Testis (tissue), 2 donors: ENCODE measurements at regions not wholly inside any gene's neighbourhood (a gene's known extent, or its start where the extent isn't known, plus 50 kb on each side); places are given as distances from the start of the nearest gene placed in this dataset.

Source experiments
- POLR2A ChIP-seq: fragments of 450-650 bp; IDR thresholded peaks from one replicate; pipeline ENCODE4 v1.6.1; 2017; ENCODE audit warnings: antibody characterized with exemption, mild to moderate bottlenecking, moderate library complexity
- TF ChIP-seq, protein P1 (sequence below), 3 experiments: fragments of 450-650 bp in 2 of 3; fragments of 200-600 bp in 1 of 3; sonication (generic) in 1 of 3; IDR thresholded peaks; one replicate each; pipeline ENCODE4 v1.5.1; 2016 to 2019; ENCODE audit warnings: antibody characterized with exemption in 3 of 3, mild to moderate bottlenecking in 2 of 3, moderate library complexity in 1 of 3

DNA sequence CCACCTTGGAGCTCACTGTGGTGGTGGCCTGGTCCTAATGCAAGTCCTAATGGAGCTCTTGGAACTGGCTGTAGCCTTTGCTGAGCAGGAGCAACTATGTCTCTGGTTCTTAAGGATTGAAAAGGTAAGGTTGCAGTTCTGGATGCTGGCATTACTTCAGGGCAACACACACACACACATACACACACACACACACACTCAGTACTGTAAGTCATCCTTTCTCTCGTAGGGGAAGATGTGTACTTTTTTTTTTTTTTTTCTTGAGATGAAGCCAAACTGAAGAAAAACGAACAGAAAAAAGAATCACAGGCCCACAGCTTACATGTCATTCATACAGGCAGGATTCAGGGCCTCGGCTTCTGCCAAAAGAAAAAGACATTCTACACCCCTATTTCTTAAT, 81.1 kb upstream of the RPS23 start:
- TF ChIP-seq, protein P1, sequence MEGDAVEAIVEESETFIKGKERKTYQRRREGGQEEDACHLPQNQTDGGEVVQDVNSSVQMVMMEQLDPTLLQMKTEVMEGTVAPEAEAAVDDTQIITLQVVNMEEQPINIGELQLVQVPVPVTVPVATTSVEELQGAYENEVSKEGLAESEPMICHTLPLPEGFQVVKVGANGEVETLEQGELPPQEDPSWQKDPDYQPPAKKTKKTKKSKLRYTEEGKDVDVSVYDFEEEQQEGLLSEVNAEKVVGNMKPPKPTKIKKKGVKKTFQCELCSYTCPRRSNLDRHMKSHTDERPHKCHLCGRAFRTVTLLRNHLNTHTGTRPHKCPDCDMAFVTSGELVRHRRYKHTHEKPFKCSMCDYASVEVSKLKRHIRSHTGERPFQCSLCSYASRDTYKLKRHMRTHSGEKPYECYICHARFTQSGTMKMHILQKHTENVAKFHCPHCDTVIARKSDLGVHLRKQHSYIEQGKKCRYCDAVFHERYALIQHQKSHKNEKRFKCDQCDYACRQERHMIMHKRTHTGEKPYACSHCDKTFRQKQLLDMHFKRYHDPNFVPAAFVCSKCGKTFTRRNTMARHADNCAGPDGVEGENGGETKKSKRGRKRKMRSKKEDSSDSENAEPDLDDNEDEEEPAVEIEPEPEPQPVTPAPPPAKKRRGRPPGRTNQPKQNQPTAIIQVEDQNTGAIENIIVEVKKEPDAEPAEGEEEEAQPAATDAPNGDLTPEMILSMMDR (IDR thresholded peaks at IDR 0.05): no peak
- TF ChIP-seq POLR2A: no peak
